GM12875 (cell line): ENCODE measurements at regions not wholly inside any gene's neighbourhood (a gene's known extent, or its start where the extent isn't known, plus 50 kb on each side); places are given as distances from the start of the nearest gene placed in this dataset.

Source experiments
- H3K4me3 ChIP-seq: one replicate; pipeline ENCODE4 v1.5.1; 2011; ENCODE audit warnings: low read depth, low read length, control low read depth
- TF ChIP-seq, protein P1 (sequence below): IDR thresholded peaks from 2 replicates; pipeline ENCODE4 v1.5.1; 2011; ENCODE audit warnings: low read depth, mild to moderate bottlenecking, control low read depth, inconsistent platforms, low read length, moderate library complexity, borderline replicate concordance; ENCODE audit not compliant: insufficient read depth

GRCh38 chr14:29175706-29176105, 409.1 kb downstream of the FOXG1 start:
- TF ChIP-seq, protein P1, sequence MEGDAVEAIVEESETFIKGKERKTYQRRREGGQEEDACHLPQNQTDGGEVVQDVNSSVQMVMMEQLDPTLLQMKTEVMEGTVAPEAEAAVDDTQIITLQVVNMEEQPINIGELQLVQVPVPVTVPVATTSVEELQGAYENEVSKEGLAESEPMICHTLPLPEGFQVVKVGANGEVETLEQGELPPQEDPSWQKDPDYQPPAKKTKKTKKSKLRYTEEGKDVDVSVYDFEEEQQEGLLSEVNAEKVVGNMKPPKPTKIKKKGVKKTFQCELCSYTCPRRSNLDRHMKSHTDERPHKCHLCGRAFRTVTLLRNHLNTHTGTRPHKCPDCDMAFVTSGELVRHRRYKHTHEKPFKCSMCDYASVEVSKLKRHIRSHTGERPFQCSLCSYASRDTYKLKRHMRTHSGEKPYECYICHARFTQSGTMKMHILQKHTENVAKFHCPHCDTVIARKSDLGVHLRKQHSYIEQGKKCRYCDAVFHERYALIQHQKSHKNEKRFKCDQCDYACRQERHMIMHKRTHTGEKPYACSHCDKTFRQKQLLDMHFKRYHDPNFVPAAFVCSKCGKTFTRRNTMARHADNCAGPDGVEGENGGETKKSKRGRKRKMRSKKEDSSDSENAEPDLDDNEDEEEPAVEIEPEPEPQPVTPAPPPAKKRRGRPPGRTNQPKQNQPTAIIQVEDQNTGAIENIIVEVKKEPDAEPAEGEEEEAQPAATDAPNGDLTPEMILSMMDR: no peak

DNA sequence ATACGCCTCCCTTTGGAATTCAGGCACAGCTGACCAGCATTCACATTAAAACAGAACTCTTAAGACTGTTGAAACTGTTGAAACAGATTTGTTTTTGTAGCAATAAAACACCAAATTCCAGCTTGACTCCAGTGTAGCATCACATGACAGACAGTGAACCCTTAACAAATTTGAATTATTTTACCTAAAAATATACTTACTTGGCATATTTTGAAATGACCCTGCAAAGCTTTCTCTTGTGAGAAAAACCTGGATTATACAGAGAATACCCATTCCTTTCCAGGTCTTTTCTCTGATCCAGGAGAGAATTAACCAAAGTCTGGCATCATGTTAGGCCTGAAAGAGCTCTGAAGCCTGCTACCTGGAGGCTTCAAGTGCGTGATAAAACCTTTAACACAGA, 410.3 kb downstream of the FOXG1 start:
- H3K4me3 ChIP-seq: no peak overlapping the region
- TF ChIP-seq, protein P1: no peak

More at GRCh38 chr14:29175706-29176105, 409.1 kb downstream of the FOXG1 start:
- H3K4me3 ChIP-seq: no peak overlapping the region

- H3K4me3 ChIP-seq: no peak overlapping the region
- TF ChIP-seq, protein P1: no peak
Observed at GRCh38 chr14:29178971-29179370, 412.4 kb downstream of the FOXG1 start.

DNA sequence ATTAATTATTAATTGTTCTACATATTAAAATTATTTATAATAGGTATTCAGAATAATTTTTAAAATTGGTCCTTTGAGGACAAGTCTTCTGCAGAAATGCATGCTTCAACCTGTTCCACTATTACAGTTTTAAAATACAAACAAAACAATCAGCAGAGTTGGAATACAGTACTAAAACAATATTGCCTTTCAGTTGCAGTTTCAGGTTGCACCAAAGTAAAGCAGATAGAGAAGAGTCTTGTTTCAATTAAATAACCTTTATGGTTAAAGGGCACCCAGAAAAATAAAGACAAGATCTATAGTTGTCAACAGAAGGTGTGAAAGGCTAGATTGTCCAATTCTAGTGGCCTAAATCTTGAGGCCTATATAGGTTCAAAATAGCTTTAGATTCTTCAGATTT, 424.5 kb downstream of the FOXG1 start:
- TF ChIP-seq, protein P1: no peak
- H3K4me3 ChIP-seq: no peak overlapping the region

GRCh38 chr14:29197557-29197956, 431.0 kb downstream of the FOXG1 start:
- H3K4me3 ChIP-seq: no peak overlapping the region
- TF ChIP-seq, protein P1: no peak

GRCh38 chr14:29205658-29206057, 439.1 kb downstream of the FOXG1 start:
- H3K4me3 ChIP-seq: no peak overlapping the region
- TF ChIP-seq, protein P1: no peak

DNA sequence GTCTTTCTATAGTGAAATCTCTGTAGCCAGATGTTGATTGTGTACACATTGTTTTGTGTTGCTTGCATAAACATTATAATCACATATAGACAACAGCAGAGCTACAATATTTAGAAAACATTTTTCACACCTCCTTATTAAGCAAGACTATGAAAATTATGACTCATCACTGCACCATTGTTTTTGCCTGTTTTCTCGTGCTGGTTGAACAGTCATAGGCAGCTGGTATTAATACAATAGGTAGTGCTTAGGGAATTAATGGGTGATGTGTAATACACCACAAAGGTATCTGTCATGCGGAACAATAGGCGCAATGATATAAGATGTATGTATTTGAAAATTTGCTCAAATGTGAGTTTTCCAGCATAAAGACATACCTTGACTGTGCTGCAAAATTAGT, 449.3 kb downstream of the FOXG1 start:
- no peak overlapping the region for H3K4me3 ChIP-seq
- TF ChIP-seq, protein P1: no peak
